Panc1 (cell line): ENCODE measurements at regions not wholly inside any gene's neighbourhood (a gene's known extent, or its start where the extent isn't known, plus 50 kb on each side); places are given as distances from the start of the nearest gene placed in this dataset.

ENCODE experiments used
- ATAC-seq: fragments of 200-7000 bp; cut with Tn5 transposase; 2 replicates; pipeline ENCODE4 v1.9.1; 2020; ENCODE audit warnings: mild to moderate bottlenecking, moderate library complexity
- BruUV-seq: library from RNA; stranded (reverse); fragments of 400-500 nt; replicated peaks from 2 replicates; lab custom pipeline; 2021; lab: Mats Ljungman, UMichigan
- CTCF ChIA-PET: fragments of 300-600 bp; sonication (Branson Sonifier 250); formaldehyde crosslinking; loops from one replicate; lab custom pipeline; 2022; ENCODE audit warnings: antibody characterized with exemption; lab: Charles Lee
- POLR2A ChIA-PET: fragments of 300-600 bp; sonication (Branson Sonifier 250); formaldehyde crosslinking; loops from one replicate; lab custom pipeline; 2022; ENCODE audit warnings: antibody characterized with exemption; lab: Charles Lee
- DNase-seq: peaks from one replicate; pipeline ENCODE4 v3.0.0-alpha.2; 2010; ENCODE audit warnings: low read depth, low spot score
- H3K27ac ChIP-seq: 2 replicates; pipeline ENCODE4 v1.5.1; 2011; ENCODE audit warnings: mild to moderate bottlenecking, low read length, inconsistent platforms
- H3K27me3 ChIP-seq: fragments of 200-500 bp; sonication (Bioruptor generic); 2 replicates; pipeline ENCODE4 v1.6.0; 2014; ENCODE audit warnings: low read length, inconsistent platforms; ENCODE audit not compliant: control insufficient read depth, insufficient read depth
- H3K36me3 ChIP-seq: fragments of 200-500 bp; sonication (Bioruptor generic); 2 replicates; pipeline ENCODE4 v1.5.1; 2014; ENCODE audit warnings: inconsistent platforms, mild to moderate bottlenecking, low read length, moderate library complexity; ENCODE audit not compliant: control insufficient read depth, insufficient read depth
- H3K4me1 ChIP-seq: 2 replicates; pipeline ENCODE4 v1.5.1; 2011; ENCODE audit warnings: inconsistent platforms, mild to moderate bottlenecking, low read length, moderate library complexity; ENCODE audit not compliant: control insufficient read depth, insufficient read depth
- H3K4me3 ChIP-seq, 2 experiments: 2 replicates each; pipeline ENCODE4 v1.5.1; 2011 to 2012; ENCODE audit warnings: low read depth in 2 of 2, low read length in 2 of 2, mild to moderate bottlenecking in 2 of 2, inconsistent platforms in 1 of 2, moderate library complexity in 1 of 2
- H3K9me3 ChIP-seq: fragments of 200-500 bp; sonication (Bioruptor generic); 2 replicates; pipeline ENCODE4 v1.5.1; 2014; ENCODE audit warnings: low read depth, mild to moderate bottlenecking, inconsistent platforms, low read length, moderate library complexity; ENCODE audit not compliant: control insufficient read depth, insufficient read depth
- POLR2AphosphoS5 ChIP-seq: IDR thresholded peaks from 2 replicates; pipeline ENCODE4 v1.6.1; 2012; ENCODE audit warnings: mild to moderate bottlenecking, low read depth, low read length, moderate library complexity
- REST ChIP-seq, 2 experiments: IDR thresholded peaks; 2 replicates each; pipeline ENCODE4 v1.6.1; 2011 to 2012; ENCODE audit warnings: low read depth in 2 of 2, control low read depth in 1 of 2, low read length in 1 of 2, mild to moderate bottlenecking in 1 of 2, moderate library complexity in 1 of 2; ENCODE audit not compliant: insufficient read depth in 1 of 2
- SIN3A ChIP-seq: IDR thresholded peaks from 2 replicates; pipeline ENCODE4 v1.6.1; 2012; ENCODE audit warnings: low read depth, mild to moderate bottlenecking, low read length, moderate library complexity, borderline replicate concordance; ENCODE audit not compliant: insufficient read depth
- TCF7L2 ChIP-seq: IDR thresholded peaks from 2 replicates; pipeline ENCODE4 v1.6.1; 2011; ENCODE audit warnings: mild to moderate bottlenecking, low read depth, low read length, inconsistent platforms
- in situ Hi-C: cut with HindIII; loops from 2 replicates; pipeline ENCODE4 v1.10.0; 2016; ENCODE audit warnings: low sequenced_read_pairs, low pct_unique_long_range_greater_than_20kb
- intact Hi-C: fragments of 100-400 bp; cut with micrococcal nuclease; formaldehyde crosslinking; loops from one replicate; pipeline ENCODE4 v1.10.0; 2022; ENCODE audit not compliant: unreplicated experiment
- TF ChIP-seq, protein P1 (sequence below): fragments of 450-650 bp; IDR thresholded peaks from 2 replicates; pipeline ENCODE4 v1.5.1; 2017; ENCODE audit warnings: mild to moderate bottlenecking

- H3K27me3 ChIP-seq = no peaks in the 10 kb centered on the region
- H3K36me3 ChIP-seq = no peaks in the 10 kb centered on the region
- no peaks in the 10 kb centered on the region for H3K9me3 ChIP-seq
- H3K4me3 ChIP-seq = no peak overlapping the region
- no TSS peak for BruUV-seq
- POLR2A ChIA-PET = no interaction called here
- TF ChIP-seq TCF7L2 = no peak
- TF ChIP-seq REST (IDR thresholded peaks at IDR 0.05; ENCODE audit: insufficient read depth in 1 of 2, low read depth in 2 of 2, low read length in 1 of 2) = no peak
- TF ChIP-seq POLR2AphosphoS5 = no peak
- TF ChIP-seq, protein P1, sequence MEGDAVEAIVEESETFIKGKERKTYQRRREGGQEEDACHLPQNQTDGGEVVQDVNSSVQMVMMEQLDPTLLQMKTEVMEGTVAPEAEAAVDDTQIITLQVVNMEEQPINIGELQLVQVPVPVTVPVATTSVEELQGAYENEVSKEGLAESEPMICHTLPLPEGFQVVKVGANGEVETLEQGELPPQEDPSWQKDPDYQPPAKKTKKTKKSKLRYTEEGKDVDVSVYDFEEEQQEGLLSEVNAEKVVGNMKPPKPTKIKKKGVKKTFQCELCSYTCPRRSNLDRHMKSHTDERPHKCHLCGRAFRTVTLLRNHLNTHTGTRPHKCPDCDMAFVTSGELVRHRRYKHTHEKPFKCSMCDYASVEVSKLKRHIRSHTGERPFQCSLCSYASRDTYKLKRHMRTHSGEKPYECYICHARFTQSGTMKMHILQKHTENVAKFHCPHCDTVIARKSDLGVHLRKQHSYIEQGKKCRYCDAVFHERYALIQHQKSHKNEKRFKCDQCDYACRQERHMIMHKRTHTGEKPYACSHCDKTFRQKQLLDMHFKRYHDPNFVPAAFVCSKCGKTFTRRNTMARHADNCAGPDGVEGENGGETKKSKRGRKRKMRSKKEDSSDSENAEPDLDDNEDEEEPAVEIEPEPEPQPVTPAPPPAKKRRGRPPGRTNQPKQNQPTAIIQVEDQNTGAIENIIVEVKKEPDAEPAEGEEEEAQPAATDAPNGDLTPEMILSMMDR = no peak
- TF ChIP-seq SIN3A = no peak
- no peak for ATAC-seq
- DNase-seq = no peak
- CTCF ChIA-PET = no interaction called here
- H3K27ac ChIP-seq = no peak overlapping the region
- intact Hi-C loops = no loop called here
- in situ Hi-C loops = no loop called here
- H3K4me1 ChIP-seq = no peaks in the 10 kb centered on the region
These were observed 283.9 kb upstream of the ADAMTSL1 start for GRCh38 chr9:18189871-18190670.

DNA sequence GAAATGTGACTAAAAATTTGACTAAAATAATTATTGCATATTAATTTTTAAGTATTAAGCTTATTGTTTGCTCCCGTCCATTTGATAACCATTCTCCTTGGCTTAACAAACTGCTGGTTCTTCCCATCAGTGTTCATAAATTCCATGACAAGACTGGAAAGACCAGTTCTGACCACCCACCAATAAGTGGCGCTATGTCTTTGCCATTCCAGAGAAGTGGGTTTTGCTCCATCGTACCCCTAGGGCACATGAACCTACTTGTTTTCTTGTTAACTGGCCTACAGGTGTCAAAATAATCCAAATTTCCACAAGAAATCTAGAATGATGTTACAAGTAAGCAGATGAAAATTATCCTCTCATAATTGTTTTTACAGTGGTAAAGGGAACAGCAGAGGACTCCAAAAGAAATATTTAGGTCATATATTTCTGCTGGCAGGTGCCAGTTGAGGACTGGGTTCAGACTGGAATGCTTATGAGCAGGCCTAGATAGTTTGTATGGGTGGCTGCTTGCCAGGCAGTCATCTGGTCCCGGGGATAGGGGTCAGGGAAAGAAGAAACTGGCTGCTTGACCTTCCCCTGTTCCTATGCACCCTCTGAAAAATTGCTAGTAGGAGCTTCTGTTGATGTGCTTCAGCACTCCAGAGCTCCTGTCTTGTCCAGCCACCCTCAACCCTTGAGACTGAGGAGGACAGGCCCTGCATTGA lies 283.1 kb upstream of the ADAMTSL1 start:
- in situ Hi-C loops (no loop called here), intact Hi-C loops (no loop called here)
- DNase-seq (no peak), ATAC-seq (no peak)
- no peaks in the 10 kb centered on the region for H3K9me3 ChIP-seq
- H3K27ac ChIP-seq = no peak overlapping the region
- H3K4me3 ChIP-seq = no peak overlapping the region
- H3K4me1 ChIP-seq = no peaks in the 10 kb centered on the region
- ChIA-PET CTCF (no interaction called here), POLR2A (no interaction called here)
- no TSS peak for BruUV-seq
- H3K36me3 ChIP-seq = no peaks in the 10 kb centered on the region
- no peaks in the 10 kb centered on the region for H3K27me3 ChIP-seq
- TF ChIP-seq POLR2AphosphoS5 (no peak), SIN3A (no peak), REST (IDR thresholded peaks at IDR 0.05; ENCODE audit: insufficient read depth in 1 of 2, low read depth in 2 of 2, low read length in 1 of 2) (no peak), TCF7L2 (no peak)
- TF ChIP-seq, protein P1 = no peak
